Bronchial epithelial cell (primary cell): ENCODE measurements at regions not wholly inside any gene's neighbourhood (a gene's known extent, or its start where the extent isn't known, plus 50 kb on each side); places are given as distances from the start of the nearest gene placed in this dataset.
A peak's percentile ranks its signal among the peaks of the same experiment; 100 is the strongest.

ENCODE experiments used
- DNase-seq: peaks from one replicate; pipeline ENCODE4 v3.0.0-alpha.2; 2010; ENCODE audit warnings: low read depth
- FAIRE-seq: peaks from 2 replicates; lab custom pipeline; 2011; peaks lifted over from hg19 to GRCh38; lab: Jason Lieb, UNC
- H3K27me3 ChIP-seq: 2 replicates; pipeline ENCODE4 v1.5.1; 2011; ENCODE audit warnings: low read length; ENCODE audit not compliant: control insufficient read depth, insufficient read depth
- H3K36me3 ChIP-seq: 2 replicates; pipeline ENCODE4 v1.5.1; 2011; ENCODE audit warnings: low read length; ENCODE audit not compliant: control insufficient read depth, insufficient read depth
- H3K4me3 ChIP-seq: 2 replicates; pipeline ENCODE4 v1.5.1; 2011; ENCODE audit warnings: mild to moderate bottlenecking, low read depth, low read length, control low read depth
- CTCF ChIP-seq: IDR thresholded peaks from 2 replicates; pipeline ENCODE4 v1.5.1; 2011; ENCODE audit warnings: mild to moderate bottlenecking, moderate library complexity, low read length, control low read depth, inconsistent platforms; ENCODE audit not compliant: insufficient read depth, severe bottlenecking

GRCh38 chr3:22156868-22157267 lies 405.9 kb upstream of the ZNF385D start:
- Histone ChIP-seq H3K4me3 (no peak overlapping the region), H3K27me3 (no peaks in the 10 kb centered on the region), H3K36me3 (no peaks in the 10 kb centered on the region)
- no peak for TF ChIP-seq CTCF
- FAIRE-seq (no peak), DNase-seq (no peak)

- Histone ChIP-seq H3K27me3 (no peaks in the 10 kb centered on the region), H3K36me3 (no peaks in the 10 kb centered on the region), H3K4me3 (no peak overlapping the region)
- no peak for TF ChIP-seq CTCF
- FAIRE-seq (no peak), DNase-seq (no peak)
Observed at GRCh38 chr3:22157848-22158247, 406.8 kb upstream of the ZNF385D start.

GRCh38 chr3:22159004-22159695 lies 408.1 kb upstream of the ZNF385D start:
- Histone ChIP-seq H3K36me3 (no peaks in the 10 kb centered on the region), H3K27me3 (no peaks in the 10 kb centered on the region), H3K4me3 (no peak overlapping the region)
- no peak for FAIRE-seq
- TF ChIP-seq CTCF: no peak
- peak; percentile 2 for DNase-seq

GRCh38 chr3:22161315-22161714 lies 410.3 kb upstream of the ZNF385D start:
- FAIRE-seq: no peak
- H3K36me3 ChIP-seq: no peaks in the 10 kb centered on the region
- no peak for TF ChIP-seq CTCF
- no peak overlapping the region for H3K4me3 ChIP-seq
- no peaks in the 10 kb centered on the region for H3K27me3 ChIP-seq
- peak; percentile 4 for DNase-seq

- FAIRE-seq (no peak), DNase-seq (no peak)
- Histone ChIP-seq H3K36me3 (no peaks in the 10 kb centered on the region), H3K27me3 (no peaks in the 10 kb centered on the region), H3K4me3 (no peak overlapping the region)
- TF ChIP-seq CTCF: no peak
Observed at GRCh38 chr3:22170370-22170769, 419.4 kb upstream of the ZNF385D start.

- TF ChIP-seq CTCF: no peak
- Histone ChIP-seq H3K4me3 (no peak overlapping the region), H3K27me3 (no peaks in the 10 kb centered on the region), H3K36me3 (no peaks in the 10 kb centered on the region)
- FAIRE-seq (no peak), DNase-seq (no peak)
Observed at GRCh38 chr3:22172964-22173363, 422.0 kb upstream of the ZNF385D start.
